IPS-18a (cell line): ENCODE measurements at regions not wholly inside any gene's neighbourhood (a gene's known extent, or its start where the extent isn't known, plus 50 kb on each side); places are given as distances from the start of the nearest gene placed in this dataset.

ENCODE experiments used
- H3K27ac ChIP-seq: one replicate; pipeline ENCODE4 v1.5.1; 2013; ENCODE audit warnings: low read length
- H3K27me3 ChIP-seq: one replicate; pipeline ENCODE4 v1.6.1; 2013; ENCODE audit warnings: mild to moderate bottlenecking, low read length; ENCODE audit not compliant: control insufficient read depth, insufficient read depth
- H3K36me3 ChIP-seq: one replicate; pipeline ENCODE4 v1.6.1; 2013; ENCODE audit warnings: low read depth, low read length; ENCODE audit not compliant: control insufficient read depth
- H3K4me1 ChIP-seq: one replicate; pipeline ENCODE4 v1.6.1; 2013; ENCODE audit warnings: low read depth, low read length; ENCODE audit not compliant: control insufficient read depth
- H3K4me3 ChIP-seq: one replicate; pipeline ENCODE4 v1.5.1; 2013; ENCODE audit warnings: low read length
- H3K9ac ChIP-seq: one replicate; pipeline ENCODE4 v1.6.1; 2013; ENCODE audit warnings: mild to moderate bottlenecking, low read length, moderate library complexity
- H3K9me3 ChIP-seq: one replicate; pipeline ENCODE4 v1.6.1; 2013; ENCODE audit warnings: low read depth, low read length; ENCODE audit not compliant: control insufficient read depth

DNA sequence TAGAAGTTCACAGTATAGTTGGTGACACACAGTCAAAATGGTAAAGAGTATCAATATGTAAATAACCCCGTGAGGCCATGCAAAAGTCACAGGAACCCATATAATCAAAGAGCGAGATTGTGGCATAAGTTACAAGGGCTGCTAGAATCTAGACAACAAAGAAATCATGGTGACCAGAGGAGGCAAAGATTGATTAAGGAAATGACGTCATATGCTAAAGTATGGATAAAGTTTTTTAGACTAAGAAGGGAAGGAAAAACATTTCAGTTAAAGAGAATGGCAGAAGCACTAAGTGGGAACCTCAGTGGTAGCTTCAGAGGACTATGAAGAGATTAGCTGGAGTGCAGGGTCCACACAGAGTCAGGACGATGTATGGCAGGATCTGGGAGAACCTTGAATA, 330.3 kb downstream of the NFIB start:
- no peak overlapping the region for H3K9ac ChIP-seq
- H3K4me3 ChIP-seq, result no peak overlapping the region
- H3K27ac ChIP-seq, result no peak overlapping the region
- H3K27me3 ChIP-seq, result no peaks in the 10 kb centered on the region
- H3K9me3 ChIP-seq, result no peaks in the 10 kb centered on the region
- no peaks in the 10 kb centered on the region for H3K4me1 ChIP-seq
- H3K36me3 ChIP-seq, result no peaks in the 10 kb centered on the region

GRCh38 chr9:13979941-13980318, 334.0 kb downstream of the NFIB start:
- Histone ChIP-seq H3K9ac (no peak overlapping the region), H3K36me3 (no peaks in the 10 kb centered on the region), H3K27me3 (no peaks in the 10 kb centered on the region), H3K9me3 (no peaks in the 10 kb centered on the region), H3K4me1 (no peaks in the 10 kb centered on the region), H3K27ac (no peak overlapping the region), H3K4me3 (no peak overlapping the region)

- Histone ChIP-seq H3K9me3 (no peaks in the 10 kb centered on the region), H3K27ac (no peak overlapping the region), H3K4me1 (no peaks in the 10 kb centered on the region), H3K36me3 (no peaks in the 10 kb centered on the region), H3K4me3 (no peak overlapping the region), H3K9ac (no peak overlapping the region), H3K27me3 (no peaks in the 10 kb centered on the region)
Observed at GRCh38 chr9:13975611-13976290, 338.2 kb downstream of the NFIB start.

- Histone ChIP-seq H3K36me3 (no peaks in the 10 kb centered on the region), H3K9ac (no peak overlapping the region), H3K4me1 (no peaks in the 10 kb centered on the region), H3K4me3 (no peak overlapping the region), H3K27ac (no peak overlapping the region), H3K27me3 (no peaks in the 10 kb centered on the region), H3K9me3 (no peaks in the 10 kb centered on the region)
Observed at GRCh38 chr9:13974891-13975290, 339.1 kb downstream of the NFIB start.

GRCh38 chr9:13971966-13972655, 341.8 kb downstream of the NFIB start:
- no peaks in the 10 kb centered on the region for H3K36me3 ChIP-seq
- no peaks in the 10 kb centered on the region for H3K9me3 ChIP-seq
- H3K4me1 ChIP-seq, result no peaks in the 10 kb centered on the region
- H3K27me3 ChIP-seq, result no peaks in the 10 kb centered on the region
- H3K9ac ChIP-seq, result no peak overlapping the region
- H3K27ac ChIP-seq, result no peak overlapping the region
- no peak overlapping the region for H3K4me3 ChIP-seq

- H3K4me3 ChIP-seq, result no peak overlapping the region
Observed at GRCh38 chr9:13971415-13971814, 342.5 kb downstream of the NFIB start.

GRCh38 chr9:13970426-13970825, 343.5 kb downstream of the NFIB start:
- Histone ChIP-seq H3K36me3 (no peaks in the 10 kb centered on the region), H3K9me3 (no peaks in the 10 kb centered on the region), H3K27me3 (no peaks in the 10 kb centered on the region), H3K4me1 (no peaks in the 10 kb centered on the region), H3K27ac (no peak overlapping the region), H3K4me3 (no peak overlapping the region), H3K9ac (no peak overlapping the region)

More at GRCh38 chr9:13971415-13971814, 342.5 kb downstream of the NFIB start:
- Histone ChIP-seq H3K4me1 (no peaks in the 10 kb centered on the region), H3K36me3 (no peaks in the 10 kb centered on the region), H3K9ac (no peak overlapping the region), H3K9me3 (no peaks in the 10 kb centered on the region), H3K27ac (no peak overlapping the region), H3K27me3 (no peaks in the 10 kb centered on the region)

GRCh38 chr9:13970018-13970417, 343.9 kb downstream of the NFIB start:
- H3K27ac ChIP-seq, result no peak overlapping the region
- H3K4me1 ChIP-seq, result no peaks in the 10 kb centered on the region
- no peak overlapping the region for H3K9ac ChIP-seq
- H3K27me3 ChIP-seq, result no peaks in the 10 kb centered on the region
- no peak overlapping the region for H3K4me3 ChIP-seq
- no peaks in the 10 kb centered on the region for H3K36me3 ChIP-seq
- no peaks in the 10 kb centered on the region for H3K9me3 ChIP-seq

GRCh38 chr9:13967438-13967837, 346.5 kb downstream of the NFIB start:
- H3K27ac ChIP-seq, result no peak overlapping the region
- H3K36me3 ChIP-seq, result no peaks in the 10 kb centered on the region
- H3K9me3 ChIP-seq, result no peaks in the 10 kb centered on the region
- H3K9ac ChIP-seq, result no peak overlapping the region
- H3K4me3 ChIP-seq, result no peak overlapping the region
- H3K27me3 ChIP-seq, result no peaks in the 10 kb centered on the region
- H3K4me1 ChIP-seq, result no peaks in the 10 kb centered on the region

- no peak overlapping the region for H3K27ac ChIP-seq
- H3K9me3 ChIP-seq, result no peaks in the 10 kb centered on the region
- no peaks in the 10 kb centered on the region for H3K27me3 ChIP-seq
- H3K4me1 ChIP-seq, result no peaks in the 10 kb centered on the region
- no peak overlapping the region for H3K9ac ChIP-seq
- no peaks in the 10 kb centered on the region for H3K36me3 ChIP-seq
- H3K4me3 ChIP-seq, result no peak overlapping the region
Observed at GRCh38 chr9:13967011-13967410, 346.9 kb downstream of the NFIB start.

- no peaks in the 10 kb centered on the region for H3K9me3 ChIP-seq
- no peak overlapping the region for H3K27ac ChIP-seq
- H3K4me3 ChIP-seq, result no peak overlapping the region
- no peaks in the 10 kb centered on the region for H3K27me3 ChIP-seq
- H3K4me1 ChIP-seq, result no peaks in the 10 kb centered on the region
- H3K36me3 ChIP-seq, result no peaks in the 10 kb centered on the region
- no peak overlapping the region for H3K9ac ChIP-seq
Observed at GRCh38 chr9:13963005-13963653, 350.8 kb downstream of the NFIB start.

GRCh38 chr9:13962006-13962405, 351.9 kb downstream of the NFIB start:
- Histone ChIP-seq H3K27ac (no peak overlapping the region), H3K9me3 (no peaks in the 10 kb centered on the region), H3K4me3 (no peak overlapping the region), H3K27me3 (no peaks in the 10 kb centered on the region), H3K4me1 (peaks cover 4% of the 10 kb centered on the region), H3K9ac (no peak overlapping the region), H3K36me3 (no peaks in the 10 kb centered on the region)
